PC-9 (cell line): ENCODE measurements at regions not wholly inside any gene's neighbourhood (a gene's known extent, or its start where the extent isn't known, plus 50 kb on each side); places are given as distances from the start of the nearest gene placed in this dataset.

ENCODE experiments used
- BruUV-seq: library from RNA; stranded (reverse); fragments of 400-500 nt; replicated peaks from 2 replicates; lab custom pipeline; 2021; lab: Mats Ljungman, UMichigan
- CTCF ChIA-PET: fragments of 300-600 bp; sonication (Branson Sonifier 250); formaldehyde crosslinking; loops from one replicate; lab custom pipeline; 2022; ENCODE audit warnings: antibody characterized with exemption; lab: Charles Lee
- POLR2A ChIA-PET: fragments of 300-600 bp; sonication (Branson Sonifier 250); formaldehyde crosslinking; loops from one replicate; lab custom pipeline; 2022; ENCODE audit warnings: antibody characterized with exemption; ENCODE audit not compliant: unreplicated experiment; lab: Charles Lee
- DNase-seq, 2 experiments: peaks; one replicate each; pipeline versions ENCODE4 v3.0.0 to v3.0.0-alpha.2; 2015 to 2022; ENCODE audit warnings: mixed read lengths in 1 of 2
- H2AFZ ChIP-seq: fragments of 200-600 bp; sonication (generic); 2 replicates; pipeline ENCODE4 v1.8.1; 2017; ENCODE audit warnings: antibody characterized with exemption
- H3F3A ChIP-seq: fragments of 200-600 bp; sonication (generic); 2 replicates; pipeline ENCODE4 v1.8.1; 2017; ENCODE audit warnings: antibody characterized with exemption, mild to moderate bottlenecking, low read depth; ENCODE audit not compliant: insufficient read depth
- H3K27ac ChIP-seq: fragments of 200-600 bp; sonication (generic); 2 replicates; pipeline ENCODE4 v1.6.1; 2016; ENCODE audit warnings: mixed run types
- H3K27me3 ChIP-seq: fragments of 200-600 bp; sonication (generic); 2 replicates; pipeline ENCODE4 v1.6.1; 2016; ENCODE audit warnings: low read depth, mixed run types; ENCODE audit not compliant: insufficient read depth
- H3K36me3 ChIP-seq: fragments of 200-600 bp; sonication (generic); 2 replicates; pipeline ENCODE4 v1.6.1; 2016; ENCODE audit warnings: low read depth, mixed run types
- H3K4me1 ChIP-seq: fragments of 200-600 bp; sonication (generic); replicated peaks from 2 replicates; pipeline ENCODE4 v1.6.1; 2016; ENCODE audit warnings: mixed run types; ENCODE audit not compliant: insufficient read depth
- H3K4me2 ChIP-seq: fragments of 200-600 bp; sonication (generic); 2 replicates; pipeline ENCODE4 v1.6.1; 2017; ENCODE audit warnings: mixed run types
- H3K4me3 ChIP-seq: fragments of 200-600 bp; sonication (generic); 2 replicates; pipeline ENCODE4 v1.6.1; 2016; ENCODE audit warnings: mixed run types
- H3K79me2 ChIP-seq: fragments of 200-600 bp; sonication (generic); 2 replicates; pipeline ENCODE4 v1.6.1; 2017; ENCODE audit warnings: low read depth, mixed run types
- H3K9me2 ChIP-seq: fragments of 200-600 bp; sonication (generic); 2 replicates; pipeline ENCODE4 v1.8.1; 2017; ENCODE audit warnings: mild to moderate bottlenecking; ENCODE audit not compliant: insufficient read depth
- H3K9me3 ChIP-seq: fragments of 200-600 bp; sonication (generic); 2 replicates; pipeline ENCODE4 v1.8.1; 2016; ENCODE audit warnings: low read depth; ENCODE audit not compliant: insufficient read depth
- H4K20me1 ChIP-seq: fragments of 200-600 bp; sonication (generic); 2 replicates; pipeline ENCODE4 v1.8.1; 2017; ENCODE audit not compliant: insufficient read depth
- CTCF ChIP-seq: fragments of 200-600 bp; sonication (generic); conservative IDR thresholded peaks from 2 replicates; pipeline ENCODE4 v1.6.1; 2017; ENCODE audit warnings: mixed run types, antibody characterized with exemption, mild to moderate bottlenecking, moderate library complexity
- EZH2 ChIP-seq: fragments of 200-600 bp; sonication (generic); IDR thresholded peaks from 2 replicates; pipeline ENCODE4 v1.8.0; 2017; ENCODE audit warnings: antibody characterized with exemption, low read depth
- intact Hi-C: fragments of 100-400 bp; cut with micrococcal nuclease; formaldehyde crosslinking; loops from one replicate; pipeline ENCODE4 v1.10.0; 2022; ENCODE audit not compliant: unreplicated experiment

DNA sequence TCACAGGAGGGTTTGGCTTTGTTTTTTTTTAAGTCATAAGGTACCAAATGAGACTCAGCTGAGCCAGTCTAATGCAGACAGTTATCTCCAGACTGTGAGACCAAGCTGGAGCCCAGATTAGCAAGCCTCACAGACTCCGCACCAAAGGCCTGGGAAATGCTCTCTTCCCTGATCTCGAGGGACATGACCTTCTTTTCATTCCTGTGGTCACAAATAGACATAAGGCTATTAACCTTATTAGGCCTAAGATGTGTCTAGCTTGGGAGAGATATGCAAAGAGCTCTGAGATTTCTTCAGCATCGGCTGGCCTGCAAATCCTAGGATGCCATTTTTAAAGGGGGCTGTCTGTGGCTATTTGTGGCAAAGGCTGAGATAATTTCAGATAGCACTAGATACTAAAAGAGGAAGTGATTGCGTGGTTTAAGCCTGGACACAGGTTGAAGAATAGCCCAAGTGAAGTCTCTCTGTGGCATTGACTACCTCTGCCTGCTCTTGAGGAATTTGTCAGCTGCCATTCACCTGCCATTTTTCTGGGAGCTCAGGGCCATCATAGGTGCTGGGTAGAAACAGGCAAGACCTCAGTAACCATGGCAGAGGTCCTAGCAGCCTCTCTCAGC is 301.3 kb downstream of the SIPA1L2 start:
- no peak overlapping the region for H3K27ac ChIP-seq
- H3F3A ChIP-seq: no peaks in the 10 kb centered on the region

DNA sequence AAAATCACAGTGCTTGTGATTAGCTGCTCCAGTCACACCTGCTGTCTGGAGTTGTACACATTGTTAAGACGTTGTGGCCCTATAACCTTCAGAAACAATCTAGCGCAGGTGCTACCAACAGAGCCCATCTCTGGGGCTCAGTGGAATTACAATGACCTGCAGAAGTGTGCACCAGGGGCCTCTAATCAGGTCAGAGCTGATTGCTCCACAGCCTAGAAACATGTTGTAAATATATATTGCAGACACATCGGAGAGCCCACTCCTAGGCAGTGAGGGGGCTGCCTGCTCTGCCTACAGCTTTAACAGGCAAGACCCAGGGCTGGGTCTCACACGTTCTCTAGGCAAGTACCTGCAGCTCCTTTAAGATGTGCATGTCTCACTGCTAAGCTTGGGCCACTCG is 302.0 kb downstream of the SIPA1L2 start:
- H3K4me3 ChIP-seq: no peak overlapping the region
- H3K9me2 ChIP-seq: no peaks in the 10 kb centered on the region
- no peak overlapping the region for H3K27ac ChIP-seq
- H3K4me2 ChIP-seq: no peak overlapping the region
- no peaks in the 10 kb centered on the region for H4K20me1 ChIP-seq
- H3F3A ChIP-seq: no peaks in the 10 kb centered on the region
- no peaks in the 10 kb centered on the region for H3K79me2 ChIP-seq
- CTCF ChIA-PET: no interaction called here
- H3K4me1 ChIP-seq: no peaks in the 10 kb centered on the region
- H3K27me3 ChIP-seq: peaks cover 7% of the 10 kb centered on the region; the same call in 1 of the 2 replicates
- DNase-seq: no peak
- POLR2A ChIA-PET: no interaction called here
- intact Hi-C loops: no loop called here
- no peak overlapping the region for H2AFZ ChIP-seq
- no peaks in the 10 kb centered on the region; the same call in 1 of the 2 replicates for H3K9me3 ChIP-seq
- no TSS peak for BruUV-seq
- H3K36me3 ChIP-seq: no peaks in the 10 kb centered on the region
- TF ChIP-seq EZH2 (no peak), CTCF (no peak)

More for the DNA sequence above, 301.3 kb downstream of the SIPA1L2 start:
- Histone ChIP-seq H3K4me3 (no peak overlapping the region), H3K79me2 (no peaks in the 10 kb centered on the region), H2AFZ (no peak overlapping the region), H3K4me1 (no peaks in the 10 kb centered on the region), H4K20me1 (no peaks in the 10 kb centered on the region), H3K36me3 (no peaks in the 10 kb centered on the region), H3K9me3 (no peaks in the 10 kb centered on the region; the same call in 1 of the 2 replicates), H3K4me2 (no peak overlapping the region), H3K27me3 (peaks cover 14% of the 10 kb centered on the region), H3K9me2 (no peaks in the 10 kb centered on the region)
- TF ChIP-seq EZH2 (no peak), CTCF (no peak)
- DNase-seq: no peak
- CTCF ChIA-PET: no interaction called here
- intact Hi-C loops: no loop called here
- POLR2A ChIA-PET: no interaction called here
- no TSS peak for BruUV-seq

GRCh38 chr1:232327269-232327668 is 302.7 kb downstream of the SIPA1L2 start:
- no TSS peak for BruUV-seq
- no peak overlapping the region for H3K4me2 ChIP-seq
- no peaks in the 10 kb centered on the region; the same call in 1 of the 2 replicates for H3K9me3 ChIP-seq
- H3K27ac ChIP-seq: no peak overlapping the region
- H3K27me3 ChIP-seq: peaks cover 12% of the 10 kb centered on the region; the same call in 1 of the 2 replicates
- ChIA-PET POLR2A (no interaction called here), CTCF (no interaction called here)
- no peak for TF ChIP-seq EZH2
- no peak for TF ChIP-seq CTCF
- H3K9me2 ChIP-seq: no peaks in the 10 kb centered on the region
- H4K20me1 ChIP-seq: no peaks in the 10 kb centered on the region
- DNase-seq: no peak
- no peaks in the 10 kb centered on the region for H3K79me2 ChIP-seq
- no peaks in the 10 kb centered on the region for H3F3A ChIP-seq
- H3K4me1 ChIP-seq: no peaks in the 10 kb centered on the region
- H3K36me3 ChIP-seq: no peaks in the 10 kb centered on the region
- H2AFZ ChIP-seq: no peak overlapping the region
- no peak overlapping the region for H3K4me3 ChIP-seq
- intact Hi-C loops: no loop called here
